Activated naive CD8-positive, alpha-beta T cell treated with anti-CD3 and anti-CD28 coated beads, Interleukin-2, amount 10 ng/mL, durations not matched to agents 7 days and 5 days (primary cell): ENCODE measurements at regions not wholly inside any gene's neighbourhood (a gene's known extent, or its start where the extent isn't known, plus 50 kb on each side); places are given as distances from the start of the nearest gene placed in this dataset.

ENCODE experiments used
- ATAC-seq: fragments of 150-1000 bp; cut with Tn5 transposase; one replicate; pipeline ENCODE4 v1.10.0; 2021; ENCODE audit warnings: low read depth, moderate library complexity
- POLR2A ChIA-PET: fragments of 350-600 bp; sonication (Branson Sonifier 250); formaldehyde crosslinking; loops from one replicate; lab custom pipeline; 2021; ENCODE audit warnings: antibody characterized with exemption; lab: Charles Lee
- DNase-seq: peaks from one replicate; pipeline ENCODE4 v3.0.0; 2021
- H3K27ac Mint-ChIP-seq: one replicate; pipeline ENCODE4 v1.8.0; 2022; ENCODE audit warnings: mild to moderate bottlenecking, mixed read lengths
- H3K27me3 Mint-ChIP-seq: one replicate; pipeline ENCODE4 v1.8.0; 2022; ENCODE audit warnings: mild to moderate bottlenecking, moderate library complexity, mixed read lengths
- H3K36me3 Mint-ChIP-seq: one replicate; pipeline ENCODE4 v1.8.0; 2021; ENCODE audit warnings: mild to moderate bottlenecking, mixed read lengths
- H3K4me1 Mint-ChIP-seq: one replicate; pipeline ENCODE4 v1.8.0; 2021; ENCODE audit warnings: mixed read lengths
- H3K4me3 Mint-ChIP-seq: one replicate; pipeline ENCODE4 v1.8.0; 2022; ENCODE audit warnings: mild to moderate bottlenecking, moderate library complexity, mixed read lengths
- H3K9me3 Mint-ChIP-seq: one replicate; pipeline ENCODE4 v1.8.0; 2021; ENCODE audit warnings: mixed read lengths

- Mint-ChIP-seq H3K36me3 (no peaks in the 10 kb centered on the region), H3K27me3 (peaks cover 8% of the 10 kb centered on the region), H3K27ac (no peak overlapping the region), H3K9me3 (no peaks in the 10 kb centered on the region), H3K4me1 (no peaks in the 10 kb centered on the region), H3K4me3 (no peak overlapping the region)
- POLR2A ChIA-PET, result no interaction called here
- ATAC-seq (no peak), DNase-seq (no peak)
These were observed 101.1 kb downstream of the OTX2 start for GRCh38 chr14:56709201-56709600.

GRCh38 chr14:56708704-56709103 lies 101.6 kb downstream of the OTX2 start:
- Mint-ChIP-seq H3K4me3 (no peak overlapping the region), H3K27me3 (peaks cover 8% of the 10 kb centered on the region), H3K36me3 (no peaks in the 10 kb centered on the region), H3K9me3 (no peaks in the 10 kb centered on the region), H3K4me1 (no peaks in the 10 kb centered on the region), H3K27ac (no peak overlapping the region)
- ATAC-seq (no peak), DNase-seq (no peak)
- POLR2A ChIA-PET, result no interaction called here

- Mint-ChIP-seq H3K36me3 (no peaks in the 10 kb centered on the region), H3K4me1 (no peaks in the 10 kb centered on the region), H3K4me3 (no peak overlapping the region), H3K27ac (no peak overlapping the region), H3K9me3 (no peaks in the 10 kb centered on the region), H3K27me3 (peaks cover 3% of the 10 kb centered on the region)
- POLR2A ChIA-PET, result no interaction called here
- DNase-seq (no peak), ATAC-seq (no peak)
These were observed 106.3 kb downstream of the OTX2 start for GRCh38 chr14:56703947-56704346.

- Mint-ChIP-seq H3K27me3 (peaks cover 4% of the 10 kb centered on the region), H3K36me3 (no peaks in the 10 kb centered on the region), H3K4me3 (no peak overlapping the region), H3K4me1 (no peaks in the 10 kb centered on the region), H3K9me3 (no peaks in the 10 kb centered on the region), H3K27ac (no peak overlapping the region)
- DNase-seq, result no peak
- POLR2A ChIA-PET, result no interaction called here
- no peak for ATAC-seq
These were observed 107.8 kb downstream of the OTX2 start for GRCh38 chr14:56702515-56702914.
